ENCODE measurements at regions not wholly inside any gene's neighbourhood (a gene's known extent, or its start where the extent isn't known, plus 50 kb on each side); places are given as distances from the start of the nearest gene placed in this dataset.
"Not testable (repeated sequence)": the region's sequence is repeated elsewhere in the genome, so short reads cannot be mapped to it uniquely, and the experiment has no call there.

DNA sequence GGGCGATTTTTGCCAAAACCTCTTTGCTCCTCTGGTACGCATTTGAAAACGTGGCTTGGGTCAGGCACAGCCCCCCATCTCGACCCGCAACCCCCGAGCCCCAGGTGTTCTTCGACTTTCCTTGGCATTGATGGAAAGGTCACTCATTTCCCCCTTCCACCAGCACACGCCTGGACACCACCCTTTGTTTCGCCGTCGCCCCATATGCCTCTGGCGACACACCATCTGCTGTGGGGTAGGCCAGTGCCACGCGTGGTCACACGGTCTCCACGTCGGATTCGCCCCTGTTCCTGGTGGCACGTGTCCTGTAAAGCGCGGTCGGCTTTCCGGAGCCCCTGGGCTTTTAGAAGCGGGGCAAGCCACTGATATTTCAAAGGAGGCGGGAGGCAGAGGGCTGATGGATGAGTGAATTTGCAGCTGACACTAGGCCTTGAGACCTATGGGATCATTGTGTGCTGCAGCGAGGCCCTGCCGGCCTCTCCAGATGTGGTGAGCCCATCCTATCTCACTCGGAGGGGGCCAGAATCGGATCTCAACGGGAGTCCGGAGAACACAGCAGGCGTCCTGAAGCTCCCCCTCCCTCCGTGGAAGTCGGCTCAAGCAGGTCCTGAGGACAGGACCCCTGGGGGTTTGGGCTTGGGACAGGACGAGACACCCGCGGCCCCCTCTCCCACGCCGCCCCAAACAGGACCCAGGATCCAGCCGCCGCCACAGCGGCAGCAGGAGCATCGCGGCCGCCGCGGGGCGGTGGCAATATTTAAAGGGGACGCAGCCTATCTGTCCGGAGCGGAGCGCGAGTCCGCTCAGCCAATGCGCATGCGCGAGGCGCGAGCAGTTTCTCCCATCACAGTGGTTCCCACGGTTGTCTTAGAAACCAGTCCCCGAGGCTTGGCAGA is 100.0 kb upstream of the FOXD4L5 start:
- H3K9ac ChIP-seq (ENCODE audit: low read length); POLR2A ChIA-PET; H2AFZ ChIP-seq (ENCODE audit: low read depth, low read length, poor library complexity, severe bottlenecking); H3K27ac ChIP-seq (ENCODE audit: low read depth, low read length); H3K4me3 ChIP-seq (replicated peaks in 1 of 2; ENCODE audit: low read depth in 1 of 2, low read length in 2 of 2); H4K20me1 ChIP-seq (ENCODE audit: insufficient read depth); H3K9me3 ChIP-seq (ENCODE audit: control insufficient read depth in 1 of 2, insufficient read depth in 1 of 2, low read depth in 1 of 2, low read length in 2 of 2); CTCF ChIA-PET; H3K4me2 ChIP-seq (ENCODE audit: low read length); RAD21 ChIA-PET (ENCODE audit: low non-redundant PET in 1 of 2, low total read pairs in 2 of 2, uncharacterized antibody in 2 of 2, unreplicated experiment in 2 of 2); H3K27me3 ChIP-seq (ENCODE audit: insufficient read depth, low read length); intact Hi-C loops (cut with micrococcal nuclease); H3K36me3 ChIP-seq (ENCODE audit: control insufficient read depth in 1 of 2, insufficient read depth in 2 of 2, low read length in 2 of 2); H3K79me2 ChIP-seq (ENCODE audit: insufficient read depth, low read length); H3K4me1 ChIP-seq (ENCODE audit: control insufficient read depth in 1 of 2, insufficient read depth in 2 of 2, low read length in 2 of 2); BruUV-seq (replicated peaks); H3K9me2 ChIP-seq (ENCODE audit: insufficient read depth); DNase-seq (ENCODE audit: low read depth, low spot score): not testable (repeated sequence)
- ATAC-seq = peak; percentile 42; the same call in 1 of the 2 replicates

DNA sequence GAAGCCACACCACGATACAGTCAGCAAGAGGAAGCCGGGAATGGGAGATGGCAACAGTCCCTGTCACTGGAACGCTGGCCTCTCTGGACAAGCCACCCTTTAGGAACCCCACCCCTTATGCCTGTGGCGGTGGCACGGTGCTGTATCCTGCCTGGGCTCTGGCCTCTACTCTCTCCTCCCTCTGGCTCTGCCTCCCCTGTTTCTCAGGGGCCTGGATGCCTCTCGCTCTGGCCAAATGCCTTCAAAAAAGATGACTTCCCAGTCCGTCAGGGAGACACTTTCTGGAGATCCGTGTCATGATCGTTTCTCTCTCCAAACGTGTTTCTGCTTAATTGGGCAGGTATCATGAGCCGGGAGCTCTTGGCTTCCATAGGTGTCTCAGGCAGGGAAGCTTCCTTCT is 99.1 kb upstream of the FOXD4L5 start:
- H3K79me2 ChIP-seq (ENCODE audit: insufficient read depth, low read length); H2AFZ ChIP-seq (ENCODE audit: low read depth, low read length, poor library complexity, severe bottlenecking); H3K9ac ChIP-seq (ENCODE audit: low read length); BruUV-seq (replicated peaks); POLR2A ChIA-PET; H3K9me2 ChIP-seq (ENCODE audit: insufficient read depth); intact Hi-C loops (cut with micrococcal nuclease); DNase-seq (ENCODE audit: low read depth, low spot score); ATAC-seq; H3K9me3 ChIP-seq (ENCODE audit: control insufficient read depth in 1 of 2, insufficient read depth in 1 of 2, low read depth in 1 of 2, low read length in 2 of 2); H3K4me2 ChIP-seq (ENCODE audit: low read length); H3K4me1 ChIP-seq (ENCODE audit: control insufficient read depth in 1 of 2, insufficient read depth in 2 of 2, low read length in 2 of 2); H4K20me1 ChIP-seq (ENCODE audit: insufficient read depth); H3K27me3 ChIP-seq (ENCODE audit: insufficient read depth, low read length); H3K27ac ChIP-seq (ENCODE audit: low read depth, low read length); CTCF ChIA-PET; H3K4me3 ChIP-seq (replicated peaks in 1 of 2; ENCODE audit: low read depth in 1 of 2, low read length in 2 of 2); H3K36me3 ChIP-seq (ENCODE audit: control insufficient read depth in 1 of 2, insufficient read depth in 2 of 2, low read length in 2 of 2); RAD21 ChIA-PET (ENCODE audit: low non-redundant PET in 1 of 2, low total read pairs in 2 of 2, uncharacterized antibody in 2 of 2, unreplicated experiment in 2 of 2): not testable (repeated sequence)

DNA sequence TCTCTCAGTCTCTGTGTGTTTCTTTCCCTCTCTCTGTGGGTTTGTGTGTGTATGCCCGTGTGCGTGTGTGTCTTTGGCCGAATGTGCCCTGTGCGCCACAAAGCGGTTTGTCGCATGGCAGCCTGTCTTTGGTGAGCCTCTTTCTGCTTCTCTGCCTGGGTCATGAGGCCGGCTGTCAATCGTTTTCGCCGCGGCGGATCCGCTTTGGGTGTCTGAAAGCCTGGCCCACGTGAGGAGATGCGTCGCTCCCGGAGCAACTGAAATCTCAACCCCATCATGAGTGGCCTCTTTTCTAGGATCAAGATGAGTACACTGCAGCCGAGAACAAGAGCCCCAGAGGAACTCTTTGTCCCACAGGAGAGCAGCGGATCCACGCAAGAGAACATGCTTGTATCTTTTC is 98.6 kb upstream of the FOXD4L5 start:
- BruUV-seq (replicated peaks); intact Hi-C loops (cut with micrococcal nuclease): not testable (repeated sequence)

DNA sequence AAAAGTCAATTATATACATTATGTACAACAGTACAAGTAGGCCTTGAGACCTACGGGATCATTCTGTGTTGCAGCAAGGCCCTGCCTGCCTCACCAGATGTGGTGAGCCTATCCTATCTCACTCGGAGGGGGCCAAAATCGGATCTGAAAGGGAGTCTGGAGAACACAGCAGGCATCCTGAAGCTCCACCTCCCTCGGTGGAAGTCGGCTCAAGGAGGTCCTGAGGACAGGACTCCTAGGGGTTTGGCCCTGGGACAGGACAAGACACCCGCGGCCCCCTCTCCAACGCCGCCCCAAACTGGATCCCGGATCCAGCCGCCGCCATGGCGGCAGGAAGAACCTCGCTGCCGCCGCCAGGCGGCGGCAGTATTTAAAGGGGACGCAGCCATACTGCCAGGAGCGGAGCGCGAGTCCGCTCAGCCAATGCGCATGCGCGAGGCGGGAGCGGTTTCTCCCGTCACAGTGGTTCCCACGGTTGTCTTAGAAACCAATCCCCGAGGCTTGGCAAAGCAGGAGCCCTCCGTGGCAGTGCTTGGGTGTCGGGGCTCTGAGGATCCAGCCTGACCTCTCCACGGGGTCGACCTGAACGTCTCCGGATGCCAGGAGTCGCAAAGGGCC is 97.8 kb upstream of the FOXD4L5 start:
- POLR2A ChIA-PET; BruUV-seq (replicated peaks); CTCF ChIA-PET: not testable (repeated sequence)

More for the DNA sequence above, 98.6 kb upstream of the FOXD4L5 start:
- H2AFZ ChIP-seq (ENCODE audit: low read depth, low read length, poor library complexity, severe bottlenecking); H3K9ac ChIP-seq (ENCODE audit: low read length); CTCF ChIA-PET; ATAC-seq; H3K9me2 ChIP-seq (ENCODE audit: insufficient read depth); H3K36me3 ChIP-seq (ENCODE audit: control insufficient read depth in 1 of 2, insufficient read depth in 2 of 2, low read length in 2 of 2); H3K9me3 ChIP-seq (ENCODE audit: control insufficient read depth in 1 of 2, insufficient read depth in 1 of 2, low read depth in 1 of 2, low read length in 2 of 2); H4K20me1 ChIP-seq (ENCODE audit: insufficient read depth); H3K79me2 ChIP-seq (ENCODE audit: insufficient read depth, low read length); H3K4me1 ChIP-seq (ENCODE audit: control insufficient read depth in 1 of 2, insufficient read depth in 2 of 2, low read length in 2 of 2); H3K27me3 ChIP-seq (ENCODE audit: insufficient read depth, low read length); DNase-seq (ENCODE audit: low read depth, low spot score); POLR2A ChIA-PET; H3K4me2 ChIP-seq (ENCODE audit: low read length); H3K4me3 ChIP-seq (replicated peaks in 1 of 2; ENCODE audit: low read depth in 1 of 2, low read length in 2 of 2); RAD21 ChIA-PET (ENCODE audit: low non-redundant PET in 1 of 2, low total read pairs in 2 of 2, uncharacterized antibody in 2 of 2, unreplicated experiment in 2 of 2); H3K27ac ChIP-seq (ENCODE audit: low read depth, low read length): not testable (repeated sequence)

More for the DNA sequence above, 97.8 kb upstream of the FOXD4L5 start:
- H3K79me2 ChIP-seq (ENCODE audit: insufficient read depth, low read length); DNase-seq (ENCODE audit: low read depth, low spot score); H4K20me1 ChIP-seq (ENCODE audit: insufficient read depth); H3K4me2 ChIP-seq (ENCODE audit: low read length); H3K27ac ChIP-seq (ENCODE audit: low read depth, low read length); ATAC-seq; H3K9ac ChIP-seq (ENCODE audit: low read length); H3K4me3 ChIP-seq (replicated peaks in 1 of 2; ENCODE audit: low read depth in 1 of 2, low read length in 2 of 2); H3K4me1 ChIP-seq (ENCODE audit: control insufficient read depth in 1 of 2, insufficient read depth in 2 of 2, low read length in 2 of 2); intact Hi-C loops (cut with micrococcal nuclease); H3K36me3 ChIP-seq (ENCODE audit: control insufficient read depth in 1 of 2, insufficient read depth in 2 of 2, low read length in 2 of 2); H3K9me3 ChIP-seq (ENCODE audit: control insufficient read depth in 1 of 2, insufficient read depth in 1 of 2, low read depth in 1 of 2, low read length in 2 of 2); H2AFZ ChIP-seq (ENCODE audit: low read depth, low read length, poor library complexity, severe bottlenecking); H3K9me2 ChIP-seq (ENCODE audit: insufficient read depth); RAD21 ChIA-PET (ENCODE audit: low non-redundant PET in 1 of 2, low total read pairs in 2 of 2, uncharacterized antibody in 2 of 2, unreplicated experiment in 2 of 2); H3K27me3 ChIP-seq (ENCODE audit: insufficient read depth, low read length): not testable (repeated sequence)
